Activated gamma-delta T cell (primary cell): ENCODE measurements at regions not wholly inside any gene's neighbourhood (a gene's known extent, or its start where the extent isn't known, plus 50 kb on each side); places are given as distances from the start of the nearest gene placed in this dataset.

ENCODE experiments used
- DNase-seq: peaks from one replicate; lab custom pipeline; 2025; lab: John Stamatoyannopoulos, UW

- DNase-seq = no peak
These were observed 330.5 kb downstream of the BUD13 start for GRCh38 chr11:116442238-116442752.

- DNase-seq = no peak
These were observed 333.5 kb downstream of the BUD13 start for GRCh38 chr11:116439361-116439677.

GRCh38 chr11:116438651-116439360, 334.0 kb downstream of the BUD13 start:
- no peak for DNase-seq

- DNase-seq = no peak
These were observed 337.8 kb downstream of the BUD13 start for GRCh38 chr11:116434986-116435385.

GRCh38 chr11:116432301-116432700, 340.5 kb downstream of the BUD13 start:
- DNase-seq = no peak

- no peak for DNase-seq
These were observed 340.9 kb downstream of the BUD13 start for GRCh38 chr11:116431842-116432241.

GRCh38 chr11:116428638-116428975, 344.2 kb downstream of the BUD13 start:
- DNase-seq = no peak

GRCh38 chr11:116427903-116428637, 344.7 kb downstream of the BUD13 start:
- DNase-seq = no peak

GRCh38 chr11:116427337-116427902, 345.4 kb downstream of the BUD13 start:
- DNase-seq = no peak

- DNase-seq = no peak
These were observed 346.0 kb downstream of the BUD13 start for GRCh38 chr11:116426761-116427160.

GRCh38 chr11:116424615-116425261, 348.0 kb downstream of the BUD13 start:
- DNase-seq = no peak

GRCh38 chr11:116422956-116423600, 349.7 kb downstream of the BUD13 start:
- DNase-seq = no peak

GRCh38 chr11:116422556-116422955, 350.2 kb downstream of the BUD13 start:
- no peak for DNase-seq

GRCh38 chr11:116421529-116422185, 351.1 kb downstream of the BUD13 start:
- DNase-seq = no peak

GRCh38 chr11:116420770-116421528, 351.8 kb downstream of the BUD13 start:
- no peak for DNase-seq

- no peak for DNase-seq
These were observed 352.8 kb downstream of the BUD13 start for GRCh38 chr11:116420030-116420429.

- DNase-seq = no peak
These were observed 354.3 kb downstream of the BUD13 start for GRCh38 chr11:116418388-116419041.

GRCh38 chr11:116416852-116417251, 355.9 kb downstream of the BUD13 start:
- no peak for DNase-seq

GRCh38 chr11:116415095-116415494, 357.7 kb downstream of the BUD13 start:
- DNase-seq = no peak

- no peak for DNase-seq
These were observed 358.4 kb downstream of the BUD13 start for GRCh38 chr11:116414357-116414880.
